ENCODE measurements at regions not wholly inside any gene's neighbourhood (a gene's known extent, or its start where the extent isn't known, plus 50 kb on each side); places are given as distances from the start of the nearest gene placed in this dataset.
"Not testable (repeated sequence)": the region's sequence is repeated elsewhere in the genome, so short reads cannot be mapped to it uniquely, and the experiment has no call there.

- no peaks in the 10 kb centered on the region for H3K4me1 Mint-ChIP-seq (ENCODE audit: low read depth)
- H3K9me3 Mint-ChIP-seq: peaks cover 67% of the 10 kb centered on the region
- H3K4me3 Mint-ChIP-seq: no peak overlapping the region
- no peak for DNase-seq
- peaks cover 17% of the 10 kb centered on the region for H3K36me3 Mint-ChIP-seq (ENCODE audit: low read depth)
- peaks cover 1% of the 10 kb centered on the region for H3K27me3 Mint-ChIP-seq (ENCODE audit: insufficient read depth)
- no peak for TF ChIP-seq CTCF (IDR thresholded peaks at IDR 0.05)
- H3K27ac Mint-ChIP-seq: no peak overlapping the region
Measured at GRCh38 chr20:29408034-29408695, 1849.3 kb upstream of the DEFB115 start.

GRCh38 chr20:29408707-29409106 lies 1848.8 kb upstream of the DEFB115 start:
- not testable (repeated sequence) for H3K27ac Mint-ChIP-seq; H3K4me1 Mint-ChIP-seq (ENCODE audit: low read depth); DNase-seq; H3K4me3 Mint-ChIP-seq; H3K27me3 Mint-ChIP-seq (ENCODE audit: insufficient read depth)
- peaks cover 22% of the 10 kb centered on the region for H3K36me3 Mint-ChIP-seq (ENCODE audit: low read depth)
- peaks cover 71% of the 10 kb centered on the region for H3K9me3 Mint-ChIP-seq

- H3K4me3 Mint-ChIP-seq; DNase-seq; H3K27ac Mint-ChIP-seq; H3K27me3 Mint-ChIP-seq (ENCODE audit: insufficient read depth); H3K4me1 Mint-ChIP-seq (ENCODE audit: low read depth): not testable (repeated sequence)
- peaks cover 22% of the 10 kb centered on the region for H3K36me3 Mint-ChIP-seq (ENCODE audit: low read depth)
- peaks cover 71% of the 10 kb centered on the region for H3K9me3 Mint-ChIP-seq
Measured at GRCh38 chr20:29409160-29409689, 1848.2 kb upstream of the DEFB115 start.

GRCh38 chr20:29409833-29410805 lies 1847.3 kb upstream of the DEFB115 start:
- no peak overlapping the region for H3K27ac Mint-ChIP-seq
- TF ChIP-seq CTCF (IDR thresholded peaks at IDR 0.05): no peak
- H3K9me3 Mint-ChIP-seq: peaks cover 66% of the 10 kb centered on the region
- no peak for DNase-seq
- H3K36me3 Mint-ChIP-seq (ENCODE audit: low read depth): peaks cover 22% of the 10 kb centered on the region
- peaks cover 1% of the 10 kb centered on the region for H3K27me3 Mint-ChIP-seq (ENCODE audit: insufficient read depth)
- no peaks in the 10 kb centered on the region for H3K4me1 Mint-ChIP-seq (ENCODE audit: low read depth)
- no peak overlapping the region for H3K4me3 Mint-ChIP-seq

GRCh38 chr20:29410806-29411457 lies 1846.5 kb upstream of the DEFB115 start:
- DNase-seq: no peak
- no peak for TF ChIP-seq CTCF (IDR thresholded peaks at IDR 0.05)
- Mint-ChIP-seq H3K4me1 (ENCODE audit: low read depth) (no peaks in the 10 kb centered on the region), H3K27me3 (ENCODE audit: insufficient read depth) (peaks cover 1% of the 10 kb centered on the region), H3K9me3 (peaks cover 69% of the 10 kb centered on the region), H3K27ac (no peak overlapping the region), H3K36me3 (ENCODE audit: low read depth) (peaks cover 22% of the 10 kb centered on the region), H3K4me3 (no peak overlapping the region)

- not testable (repeated sequence) for H3K27ac Mint-ChIP-seq; H3K27me3 Mint-ChIP-seq (ENCODE audit: insufficient read depth); DNase-seq; H3K4me1 Mint-ChIP-seq (ENCODE audit: low read depth); H3K4me3 Mint-ChIP-seq
- Mint-ChIP-seq H3K36me3 (ENCODE audit: low read depth) (peaks cover 22% of the 10 kb centered on the region), H3K9me3 (peaks cover 66% of the 10 kb centered on the region)
Measured at GRCh38 chr20:29411458-29411820, 1846.0 kb upstream of the DEFB115 start.
